Endodermal cell (in vitro differentiated cells): ENCODE measurements at regions not wholly inside any gene's neighbourhood (a gene's known extent, or its start where the extent isn't known, plus 50 kb on each side); places are given as distances from the start of the nearest gene placed in this dataset.

ENCODE experiments used
- DNase-seq: peaks from one replicate; pipeline ENCODE4 v3.0.0-alpha.2; 2017
- H3K27ac ChIP-seq: 2 replicates; pipeline ENCODE4 v1.5.1; 2013; ENCODE audit warnings: mild to moderate bottlenecking, low read depth, low read length, moderate library complexity
- H3K27me3 ChIP-seq: 2 replicates; pipeline ENCODE4 v1.6.1; 2013; ENCODE audit warnings: mild to moderate bottlenecking, low read length, moderate library complexity; ENCODE audit not compliant: insufficient read depth, control insufficient read depth, poor library complexity, severe bottlenecking
- H3K36me3 ChIP-seq: 2 replicates; pipeline ENCODE4 v1.7.0; 2013; ENCODE audit warnings: mild to moderate bottlenecking, low read length, moderate library complexity; ENCODE audit not compliant: control insufficient read depth, insufficient read depth
- H3K4me1 ChIP-seq: one replicate; pipeline ENCODE4 v1.7.0; 2013; ENCODE audit warnings: low read length; ENCODE audit not compliant: control insufficient read depth, insufficient read depth
- H3K4me3 ChIP-seq: 2 replicates; pipeline ENCODE4 v1.5.1; 2013; ENCODE audit warnings: mild to moderate bottlenecking, low read length, moderate library complexity
- H3K9ac ChIP-seq: 2 replicates; pipeline ENCODE4 v1.6.1; 2013; ENCODE audit warnings: mild to moderate bottlenecking, low read length, moderate library complexity; ENCODE audit not compliant: poor library complexity, severe bottlenecking; ENCODE audit errors: extremely low read depth
- H3K9me3 ChIP-seq: 2 replicates; pipeline ENCODE4 v1.6.1; 2013; ENCODE audit warnings: mild to moderate bottlenecking, low read length, moderate library complexity; ENCODE audit not compliant: control insufficient read depth
- H3K27ac Mint-ChIP-seq: 2 replicates; pipeline ENCODE4 v1.8.0; 2020; ENCODE audit warnings: mixed read lengths
- H3K27me3 Mint-ChIP-seq: 2 replicates; pipeline ENCODE4 v1.8.0; 2021; ENCODE audit warnings: mild to moderate bottlenecking, mixed read lengths; ENCODE audit not compliant: insufficient read depth
- H3K36me3 Mint-ChIP-seq: 2 replicates; pipeline ENCODE4 v1.8.0; 2020; ENCODE audit warnings: low read depth, mixed read lengths
- H3K4me1 Mint-ChIP-seq: 2 replicates; pipeline ENCODE4 v1.8.0; 2020; ENCODE audit warnings: mixed read lengths
- H3K4me3 Mint-ChIP-seq: 2 replicates; pipeline ENCODE4 v1.8.0; 2020; ENCODE audit warnings: mild to moderate bottlenecking, moderate library complexity, mixed read lengths
- H3K9me3 Mint-ChIP-seq: 2 replicates; pipeline ENCODE4 v1.8.0; 2020; ENCODE audit warnings: mild to moderate bottlenecking, mixed read lengths
- WGBS, 2 experiments: methylation state at CpG; one replicate each; pipeline versions ENCODE4 v1.1.5 to v1.1.7; 2013; ENCODE audit warnings: missing lambda C conversion rate in 2 of 2, mixed read lengths in 1 of 2; ENCODE audit not compliant: insufficient coverage in 1 of 2, insufficient read length in 1 of 2; 5-methylcytosine and 5-hydroxymethylcytosine counted together
- TF ChIP-seq, protein P1 (sequence below): fragments of 200-600 bp; sonication (generic); conservative IDR thresholded peaks from 2 replicates; pipeline ENCODE4 v1.5.0; 2021; ENCODE audit warnings: antibody characterized with exemption, mild to moderate bottlenecking

DNA sequence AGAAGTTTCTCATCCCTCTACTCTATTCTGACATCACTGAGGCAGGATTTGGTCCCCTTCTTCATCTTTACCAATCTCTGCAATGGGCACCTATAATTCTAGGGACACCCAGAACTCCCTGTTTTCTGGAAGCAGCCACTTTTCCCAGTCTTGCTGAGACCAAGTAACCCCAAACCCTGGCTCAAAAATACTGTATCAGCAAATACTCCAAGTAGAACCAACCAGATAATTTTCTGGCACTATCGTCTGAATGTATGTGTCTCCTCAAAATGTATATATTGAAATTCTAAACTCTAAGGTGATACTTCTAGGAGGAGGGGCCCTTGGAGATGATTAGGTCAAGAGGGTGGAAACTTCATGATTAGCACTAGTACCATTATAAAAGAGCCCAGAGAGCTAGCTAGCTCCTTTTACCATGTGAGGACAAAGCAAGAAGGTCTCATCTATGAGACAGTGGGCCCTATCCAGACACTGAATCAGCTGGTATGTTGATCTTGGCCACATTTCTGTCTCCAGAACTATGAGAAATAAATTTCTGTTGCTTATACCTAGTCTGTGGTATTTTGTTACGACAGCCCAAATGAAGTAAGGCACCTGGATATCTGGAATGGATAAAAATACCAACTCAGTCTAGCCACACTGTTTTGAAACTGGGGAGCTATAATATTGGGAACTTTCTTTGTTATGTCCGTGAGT lies 464.4 kb downstream of the CDH11 start:
- WGBS, 2 experiments = 89 to 100% methylated on average over 2 to 3 of the region's 3 CpGs
- Mint-ChIP-seq H3K27ac (no peak overlapping the region), H3K27me3 (no peaks in the 10 kb centered on the region), H3K36me3 (no peaks in the 10 kb centered on the region), H3K4me1 (no peaks in the 10 kb centered on the region), H3K4me3 (no peak overlapping the region), H3K9me3 (no peaks in the 10 kb centered on the region)
- Histone ChIP-seq H3K4me1 (no peaks in the 10 kb centered on the region), H3K36me3 (no peaks in the 10 kb centered on the region), H3K9me3 (no peaks in the 10 kb centered on the region), H3K27ac (no peak overlapping the region), H3K9ac (no peak overlapping the region), H3K27me3 (no peaks in the 10 kb centered on the region), H3K4me3 (no peak overlapping the region)
- TF ChIP-seq, protein P1, sequence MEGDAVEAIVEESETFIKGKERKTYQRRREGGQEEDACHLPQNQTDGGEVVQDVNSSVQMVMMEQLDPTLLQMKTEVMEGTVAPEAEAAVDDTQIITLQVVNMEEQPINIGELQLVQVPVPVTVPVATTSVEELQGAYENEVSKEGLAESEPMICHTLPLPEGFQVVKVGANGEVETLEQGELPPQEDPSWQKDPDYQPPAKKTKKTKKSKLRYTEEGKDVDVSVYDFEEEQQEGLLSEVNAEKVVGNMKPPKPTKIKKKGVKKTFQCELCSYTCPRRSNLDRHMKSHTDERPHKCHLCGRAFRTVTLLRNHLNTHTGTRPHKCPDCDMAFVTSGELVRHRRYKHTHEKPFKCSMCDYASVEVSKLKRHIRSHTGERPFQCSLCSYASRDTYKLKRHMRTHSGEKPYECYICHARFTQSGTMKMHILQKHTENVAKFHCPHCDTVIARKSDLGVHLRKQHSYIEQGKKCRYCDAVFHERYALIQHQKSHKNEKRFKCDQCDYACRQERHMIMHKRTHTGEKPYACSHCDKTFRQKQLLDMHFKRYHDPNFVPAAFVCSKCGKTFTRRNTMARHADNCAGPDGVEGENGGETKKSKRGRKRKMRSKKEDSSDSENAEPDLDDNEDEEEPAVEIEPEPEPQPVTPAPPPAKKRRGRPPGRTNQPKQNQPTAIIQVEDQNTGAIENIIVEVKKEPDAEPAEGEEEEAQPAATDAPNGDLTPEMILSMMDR = no peak
- no peak for DNase-seq

- TF ChIP-seq, protein P1 = no peak
- H3K27me3 ChIP-seq = no peaks in the 10 kb centered on the region
- H3K9me3 ChIP-seq = no peaks in the 10 kb centered on the region
- H3K4me1 ChIP-seq = no peaks in the 10 kb centered on the region
- Mint-ChIP-seq H3K4me3 (no peak overlapping the region), H3K9me3 (no peaks in the 10 kb centered on the region), H3K4me1 (no peaks in the 10 kb centered on the region), H3K27ac (no peak overlapping the region), H3K27me3 (no peaks in the 10 kb centered on the region), H3K36me3 (no peaks in the 10 kb centered on the region)
- no peaks in the 10 kb centered on the region for H3K36me3 ChIP-seq
- H3K4me3 ChIP-seq = no peak overlapping the region
- DNase-seq = no peak
- H3K27ac ChIP-seq = no peak overlapping the region
- H3K9ac ChIP-seq = no peak overlapping the region
- WGBS, 2 experiments = 88 to 100% methylated on average over 3 to 4 of the region's 4 CpGs
Measured at GRCh38 chr16:64656471-64656870, 465.4 kb downstream of the CDH11 start.

GRCh38 chr16:64654178-64654577 lies 467.7 kb downstream of the CDH11 start:
- peaks cover 7% of the 10 kb centered on the region for H3K9me3 Mint-ChIP-seq
- H3K27me3 ChIP-seq = no peaks in the 10 kb centered on the region
- TF ChIP-seq, protein P1 = no peak
- no peak overlapping the region for H3K27ac ChIP-seq
- no peak for DNase-seq
- no peaks in the 10 kb centered on the region for H3K4me1 Mint-ChIP-seq
- H3K36me3 ChIP-seq = no peaks in the 10 kb centered on the region
- H3K9me3 ChIP-seq = no peaks in the 10 kb centered on the region
- no peaks in the 10 kb centered on the region for H3K27me3 Mint-ChIP-seq
- no peak overlapping the region for H3K9ac ChIP-seq
- H3K4me1 ChIP-seq = no peaks in the 10 kb centered on the region
- no peak overlapping the region for H3K27ac Mint-ChIP-seq
- H3K4me3 ChIP-seq = no peak overlapping the region
- H3K36me3 Mint-ChIP-seq = no peaks in the 10 kb centered on the region
- H3K4me3 Mint-ChIP-seq = no peak overlapping the region
